GM23338 (cell line): ENCODE measurements at regions not wholly inside any gene's neighbourhood (a gene's known extent, or its start where the extent isn't known, plus 50 kb on each side); places are given as distances from the start of the nearest gene placed in this dataset.

ENCODE experiments used
- ATAC-seq: fragments of 200-7000 bp; cut with Tn5 transposase; 3 replicates; pipeline ENCODE4 v1.9.1; 2020
- DNase-seq: peaks from one replicate; pipeline ENCODE4 v3.0.0-alpha.2; 2015; ENCODE audit warnings: low spot score
- H2AFZ ChIP-seq: fragments of 200-600 bp; sonication (generic); 2 replicates; pipeline ENCODE4 v1.8.0; 2016; ENCODE audit warnings: antibody characterized with exemption, mild to moderate bottlenecking, moderate library complexity
- H3F3A ChIP-seq: fragments of 200-600 bp; sonication (generic); replicated peaks from 2 replicates; pipeline ENCODE4 v1.8.0; 2017; ENCODE audit warnings: antibody characterized with exemption, mixed run types, low read depth
- H3K27ac ChIP-seq: fragments of 200-600 bp; sonication (generic); 2 replicates; pipeline ENCODE4 v1.6.1; 2016; ENCODE audit warnings: low read depth
- H3K27me3 ChIP-seq: fragments of 200-600 bp; sonication (generic); 2 replicates; pipeline ENCODE4 v1.8.0; 2016; ENCODE audit warnings: mild to moderate bottlenecking, mixed run types, moderate library complexity; ENCODE audit not compliant: insufficient read depth
- H3K36me3 ChIP-seq: fragments of 200-600 bp; sonication (generic); 2 replicates; pipeline ENCODE4 v1.8.0; 2016; ENCODE audit warnings: mild to moderate bottlenecking; ENCODE audit not compliant: insufficient read depth
- H3K4me1 ChIP-seq: fragments of 200-600 bp; sonication (generic); 2 replicates; pipeline ENCODE4 v1.8.0; 2016; ENCODE audit warnings: mild to moderate bottlenecking, moderate library complexity; ENCODE audit not compliant: insufficient read depth
- H3K4me2 ChIP-seq: fragments of 200-600 bp; sonication (generic); 2 replicates; pipeline ENCODE4 v1.7.1; 2017; ENCODE audit warnings: mixed run types
- H3K4me3 ChIP-seq: fragments of 200-600 bp; sonication (generic); 2 replicates; pipeline ENCODE4 v1.6.1; 2016; ENCODE audit warnings: mixed run types
- H3K79me2 ChIP-seq: fragments of 200-600 bp; sonication (generic); replicated peaks from 2 replicates; pipeline ENCODE4 v1.8.0; 2017; ENCODE audit warnings: mild to moderate bottlenecking; ENCODE audit not compliant: insufficient read depth
- H3K9me2 ChIP-seq: fragments of 200-600 bp; sonication (generic); 2 replicates; pipeline ENCODE4 v1.8.0; 2017; ENCODE audit not compliant: insufficient read depth
- H4K20me1 ChIP-seq: fragments of 200-600 bp; sonication (generic); replicated peaks from 2 replicates; pipeline ENCODE4 v1.8.0; 2017; ENCODE audit warnings: mild to moderate bottlenecking; ENCODE audit not compliant: insufficient read depth
- H3K27ac Mint-ChIP-seq: 2 replicates; pipeline ENCODE4 v1.8.0; 2020; ENCODE audit warnings: inconsistent platforms, mild to moderate bottlenecking, moderate library complexity, mixed read lengths
- H3K27me3 Mint-ChIP-seq: 3 replicates; pipeline ENCODE4 v1.8.0; 2022; ENCODE audit warnings: low read depth, mild to moderate bottlenecking, moderate library complexity, mixed read lengths, inconsistent platforms; ENCODE audit not compliant: insufficient read depth, poor library complexity
- H3K36me3 Mint-ChIP-seq: 3 replicates; pipeline ENCODE4 v1.8.0; 2021; ENCODE audit warnings: low read depth, mild to moderate bottlenecking, inconsistent platforms, moderate library complexity, mixed read lengths
- H3K4me1 Mint-ChIP-seq: 3 replicates; pipeline ENCODE4 v1.8.0; 2020; ENCODE audit warnings: mild to moderate bottlenecking, inconsistent platforms, mixed read lengths
- H3K4me3 Mint-ChIP-seq: 3 replicates; pipeline ENCODE4 v1.8.0; 2021; ENCODE audit warnings: moderate library complexity, mild to moderate bottlenecking, inconsistent platforms, mixed read lengths
- H3K9me3 Mint-ChIP-seq: 3 replicates; pipeline ENCODE4 v1.8.0; 2020; ENCODE audit warnings: moderate library complexity, mild to moderate bottlenecking, inconsistent platforms, mixed read lengths
- CREB1 ChIP-seq: fragments of 250-450 bp; sonication (Bioruptor Pico); IDR thresholded peaks from 2 replicates; pipeline ENCODE4 v1.5.0; 2020; ENCODE audit warnings: low read depth, mild to moderate bottlenecking, moderate library complexity
- ETS1 ChIP-seq: IDR thresholded peaks from 2 replicates; pipeline ENCODE4 v1.6.1; 2016; ENCODE audit warnings: antibody characterized with exemption
- EZH2phosphoT487 ChIP-seq: fragments of 200-600 bp; sonication (generic); IDR thresholded peaks from one replicate; pipeline ENCODE4 v1.8.1; 2018; ENCODE audit warnings: antibody characterized with exemption; ENCODE audit not compliant: unreplicated experiment
- JUNB ChIP-seq: IDR thresholded peaks from one replicate; pipeline ENCODE4 v1.6.1; 2016; ENCODE audit warnings: antibody characterized with exemption; ENCODE audit not compliant: unreplicated experiment
- NANOG ChIP-seq: IDR thresholded peaks from 2 replicates; pipeline ENCODE4 v1.6.1; 2016; ENCODE audit warnings: antibody characterized with exemption, borderline replicate concordance
- POLR2AphosphoS5 ChIP-seq: IDR thresholded peaks from 2 replicates; pipeline ENCODE4 v1.6.1; 2016; ENCODE audit warnings: antibody characterized with exemption, low read depth
- REST ChIP-seq: IDR thresholded peaks from one replicate; pipeline ENCODE4 v1.6.1; 2018; ENCODE audit warnings: antibody characterized with exemption; ENCODE audit not compliant: unreplicated experiment
- STAT1 ChIP-seq: IDR thresholded peaks from one replicate; pipeline ENCODE4 v1.6.1; 2016; ENCODE audit warnings: antibody characterized with exemption; ENCODE audit not compliant: unreplicated experiment
- ZNF114 ChIP-seq: fragments of 250-450 bp; sonication (Bioruptor Pico); IDR thresholded peaks from 2 replicates; pipeline ENCODE4 v1.5.0; 2020; ENCODE audit warnings: mild to moderate bottlenecking, moderate library complexity
- ZNF331 ChIP-seq: fragments of 250-450 bp; sonication (Bioruptor Pico); IDR thresholded peaks from 2 replicates; pipeline ENCODE4 v1.5.0; 2020; ENCODE audit warnings: low read depth, mild to moderate bottlenecking, moderate library complexity
- TF ChIP-seq, protein P1 (sequence below): fragments of 250-450 bp; sonication (Bioruptor Pico); IDR thresholded peaks from 2 replicates; pipeline ENCODE4 v1.5.0; 2020; ENCODE audit warnings: mild to moderate bottlenecking, moderate library complexity

DNA sequence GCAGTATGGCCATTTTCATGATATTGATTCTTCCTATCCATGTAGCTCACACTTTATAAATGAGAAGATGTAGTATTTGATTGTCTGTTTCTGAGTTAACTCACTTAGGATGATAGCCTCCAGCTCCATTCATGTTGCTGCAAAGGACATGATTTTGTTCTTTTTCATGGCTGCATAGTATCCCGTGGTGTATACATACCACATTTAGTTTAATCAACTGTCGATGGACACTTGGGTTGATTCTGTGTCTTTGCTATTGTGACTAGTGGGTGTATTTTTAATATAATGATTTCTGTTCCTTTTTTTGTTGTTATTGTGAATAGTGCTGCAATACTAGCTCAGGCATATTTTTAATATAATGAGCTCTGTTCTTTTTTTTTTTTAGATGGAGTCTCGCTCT is 560.3 kb upstream of the ZNF608 start (continued):
- TF ChIP-seq CREB1 (CRISPR knock-in tag) (no peak), NANOG (no peak), ETS1 (no peak), REST (no peak), JUNB (no peak), STAT1 (no peak), EZH2phosphoT487 (no peak)

DNA sequence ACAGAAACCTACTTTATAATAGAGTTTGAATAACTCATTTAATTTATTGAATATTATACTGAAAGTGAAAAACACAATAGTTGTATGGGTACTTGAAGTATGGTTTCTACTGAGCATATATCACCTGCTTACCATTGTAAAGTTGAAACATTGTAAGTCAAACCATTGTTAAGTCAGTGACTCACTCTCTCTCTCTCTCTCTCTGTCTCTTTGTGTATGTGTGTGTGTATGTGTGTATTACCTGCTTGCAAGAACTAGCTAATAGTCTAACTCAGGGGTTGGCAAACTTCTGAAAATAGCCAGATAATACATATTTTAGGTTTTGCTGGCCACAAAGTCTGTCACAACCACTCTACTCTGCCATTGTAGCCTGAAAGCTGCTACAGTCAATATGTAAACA is 564.3 kb upstream of the ZNF608 start:
- H4K20me1 ChIP-seq: no peaks in the 10 kb centered on the region
- no peak overlapping the region for H3K27ac Mint-ChIP-seq
- H3K27ac ChIP-seq: no peak overlapping the region
- H2AFZ ChIP-seq: no peak overlapping the region
- no peaks in the 10 kb centered on the region for H3K9me2 ChIP-seq
- no peaks in the 10 kb centered on the region for H3F3A ChIP-seq
- no peak for ATAC-seq
- H3K4me3 Mint-ChIP-seq: no peak overlapping the region
- no peak for DNase-seq
- no peak overlapping the region for H3K4me2 ChIP-seq
- H3K36me3 ChIP-seq: no peaks in the 10 kb centered on the region
- peaks cover 57% of the 10 kb centered on the region for H3K9me3 Mint-ChIP-seq
- peaks cover 7% of the 10 kb centered on the region; the same call in 1 of the 2 replicates for H3K4me1 ChIP-seq
- H3K36me3 Mint-ChIP-seq: peaks cover 59% of the 10 kb centered on the region
- H3K27me3 ChIP-seq: no peaks in the 10 kb centered on the region
- H3K27me3 Mint-ChIP-seq: peaks cover 3% of the 10 kb centered on the region
- H3K4me3 ChIP-seq: no peak overlapping the region
- no peaks in the 10 kb centered on the region for H3K79me2 ChIP-seq
- H3K4me1 Mint-ChIP-seq: peaks cover 10% of the 10 kb centered on the region; the same call in 2 of the 3 replicates
- no peak for TF ChIP-seq ETS1
- no peak for TF ChIP-seq CREB1 (CRISPR knock-in tag)
- TF ChIP-seq, protein P1, sequence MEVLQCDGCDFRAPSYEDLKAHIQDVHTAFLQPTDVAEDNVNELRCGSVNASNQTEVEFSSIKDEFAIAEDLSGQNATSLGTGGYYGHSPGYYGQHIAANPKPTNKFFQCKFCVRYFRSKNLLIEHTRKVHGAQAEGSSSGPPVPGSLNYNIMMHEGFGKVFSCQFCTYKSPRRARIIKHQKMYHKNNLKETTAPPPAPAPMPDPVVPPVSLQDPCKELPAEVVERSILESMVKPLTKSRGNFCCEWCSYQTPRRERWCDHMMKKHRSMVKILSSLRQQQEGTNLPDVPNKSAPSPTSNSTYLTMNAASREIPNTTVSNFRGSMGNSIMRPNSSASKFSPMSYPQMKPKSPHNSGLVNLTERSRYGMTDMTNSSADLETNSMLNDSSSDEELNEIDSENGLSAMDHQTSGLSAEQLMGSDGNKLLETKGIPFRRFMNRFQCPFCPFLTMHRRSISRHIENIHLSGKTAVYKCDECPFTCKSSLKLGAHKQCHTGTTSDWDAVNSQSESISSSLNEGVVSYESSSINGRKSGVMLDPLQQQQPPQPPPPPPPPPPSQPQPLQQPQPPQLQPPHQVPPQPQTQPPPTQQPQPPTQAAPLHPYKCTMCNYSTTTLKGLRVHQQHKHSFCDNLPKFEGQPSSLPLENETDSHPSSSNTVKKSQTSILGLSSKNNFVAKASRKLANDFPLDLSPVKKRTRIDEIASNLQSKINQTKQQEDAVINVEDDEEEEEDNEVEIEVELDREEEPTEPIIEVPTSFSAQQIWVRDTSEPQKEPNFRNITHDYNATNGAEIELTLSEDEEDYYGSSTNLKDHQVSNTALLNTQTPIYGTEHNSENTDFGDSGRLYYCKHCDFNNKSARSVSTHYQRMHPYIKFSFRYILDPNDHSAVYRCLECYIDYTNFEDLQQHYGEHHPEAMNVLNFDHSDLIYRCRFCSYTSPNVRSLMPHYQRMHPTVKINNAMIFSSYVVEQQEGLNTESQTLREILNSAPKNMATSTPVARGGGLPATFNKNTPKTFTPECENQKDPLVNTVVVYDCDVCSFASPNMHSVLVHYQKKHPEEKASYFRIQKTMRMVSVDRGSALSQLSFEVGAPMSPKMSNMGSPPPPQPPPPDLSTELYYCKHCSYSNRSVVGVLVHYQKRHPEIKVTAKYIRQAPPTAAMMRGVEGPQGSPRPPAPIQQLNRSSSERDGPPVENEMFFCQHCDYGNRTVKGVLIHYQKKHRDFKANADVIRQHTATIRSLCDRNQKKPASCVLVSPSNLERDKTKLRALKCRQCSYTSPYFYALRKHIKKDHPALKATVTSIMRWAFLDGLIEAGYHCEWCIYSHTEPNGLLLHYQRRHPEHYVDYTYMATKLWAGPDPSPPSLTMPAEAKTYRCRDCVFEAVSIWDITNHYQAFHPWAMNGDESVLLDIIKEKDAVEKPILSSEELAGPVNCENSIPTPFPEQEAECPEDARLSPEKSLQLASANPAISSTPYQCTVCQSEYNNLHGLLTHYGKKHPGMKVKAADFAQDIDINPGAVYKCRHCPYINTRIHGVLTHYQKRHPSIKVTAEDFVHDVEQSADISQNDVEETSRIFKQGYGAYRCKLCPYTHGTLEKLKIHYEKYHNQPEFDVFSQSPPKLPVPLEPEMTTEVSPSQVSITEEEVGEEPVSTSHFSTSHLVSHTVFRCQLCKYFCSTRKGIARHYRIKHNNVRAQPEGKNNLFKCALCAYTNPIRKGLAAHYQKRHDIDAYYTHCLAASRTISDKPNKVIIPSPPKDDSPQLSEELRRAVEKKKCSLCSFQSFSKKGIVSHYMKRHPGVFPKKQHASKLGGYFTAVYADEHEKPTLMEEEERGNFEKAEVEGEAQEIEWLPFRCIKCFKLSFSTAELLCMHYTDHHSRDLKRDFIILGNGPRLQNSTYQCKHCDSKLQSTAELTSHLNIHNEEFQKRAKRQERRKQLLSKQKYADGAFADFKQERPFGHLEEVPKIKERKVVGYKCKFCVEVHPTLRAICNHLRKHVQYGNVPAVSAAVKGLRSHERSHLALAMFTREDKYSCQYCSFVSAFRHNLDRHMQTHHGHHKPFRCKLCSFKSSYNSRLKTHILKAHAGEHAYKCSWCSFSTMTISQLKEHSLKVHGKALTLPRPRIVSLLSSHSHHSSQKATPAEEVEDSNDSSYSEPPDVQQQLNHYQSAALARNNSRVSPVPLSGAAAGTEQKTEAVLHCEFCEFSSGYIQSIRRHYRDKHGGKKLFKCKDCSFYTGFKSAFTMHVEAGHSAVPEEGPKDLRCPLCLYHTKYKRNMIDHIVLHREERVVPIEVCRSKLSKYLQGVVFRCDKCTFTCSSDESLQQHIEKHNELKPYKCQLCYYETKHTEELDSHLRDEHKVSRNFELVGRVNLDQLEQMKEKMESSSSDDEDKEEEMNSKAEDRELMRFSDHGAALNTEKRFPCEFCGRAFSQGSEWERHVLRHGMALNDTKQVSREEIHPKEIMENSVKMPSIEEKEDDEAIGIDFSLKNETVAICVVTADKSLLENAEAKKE (CRISPR knock-in tag): no peak
- no peak for TF ChIP-seq ZNF331 (CRISPR knock-in tag)
- TF ChIP-seq ZNF114: no peak
- no peak for TF ChIP-seq NANOG
- TF ChIP-seq POLR2AphosphoS5: no peak
